ENCODE measurements at regions not wholly inside any gene's neighbourhood (a gene's known extent, or its start where the extent isn't known, plus 50 kb on each side); places are given as distances from the start of the nearest gene placed in this dataset.

DNA sequence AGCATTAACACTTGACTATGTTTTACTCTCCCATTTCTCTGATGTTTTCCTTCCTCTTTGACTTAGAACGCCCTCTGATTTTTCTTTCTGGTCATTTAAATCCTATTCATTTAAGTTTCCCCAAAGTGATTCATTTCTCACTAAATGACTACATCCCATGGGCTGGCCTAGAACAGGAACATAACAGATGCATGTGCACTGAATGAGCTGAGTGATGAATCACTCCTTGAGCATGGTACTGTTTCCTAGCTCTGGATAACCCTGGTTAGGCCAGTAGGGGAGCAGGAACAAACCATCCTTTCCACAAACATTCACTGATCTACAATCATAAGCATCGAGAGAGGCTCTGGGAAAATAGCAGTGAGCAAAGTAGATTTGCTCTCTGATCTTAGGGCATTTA, 221.9 kb upstream of the SETBP1 start:
- Histone ChIP-seq H3K27me3 (ENCODE audit: insufficient read depth, low read length) (no peaks in the 10 kb centered on the region), H2AFZ (ENCODE audit: low read depth, low read length) (no peak overlapping the region), H3K27ac (ENCODE audit: low read depth, low read length) (no peak overlapping the region), H3K79me2 (ENCODE audit: insufficient read depth, low read length) (no peaks in the 10 kb centered on the region), H3K4me2 (ENCODE audit: low read length) (no peak overlapping the region), H3K36me3 (ENCODE audit: insufficient read depth, low read length) (no peaks in the 10 kb centered on the region), H4K20me1 (ENCODE audit: insufficient read depth, low read length) (no peaks in the 10 kb centered on the region), H3K4me1 (ENCODE audit: insufficient read depth, low read length) (no peaks in the 10 kb centered on the region), H3K9ac (ENCODE audit: low read length) (no peak overlapping the region), H3K4me3 (ENCODE audit: insufficient read depth, low read depth, low read length) (no peak overlapping the region), H3K9me3 (ENCODE audit: insufficient read depth, low read depth, low read length) (no peaks in the 10 kb centered on the region)
- DNase-seq (ENCODE audit: low read depth) (peak; percentile 88), FAIRE-seq (peak; percentile 77)
- Mint-ChIP-seq H3K27ac (ENCODE audit: unreplicated experiment) (no peak overlapping the region), H3K9me3 (ENCODE audit: unreplicated experiment) (no peaks in the 10 kb centered on the region), H3K36me3 (ENCODE audit: low read depth, unreplicated experiment) (no peaks in the 10 kb centered on the region), H3K27me3 (ENCODE audit: low read depth, unreplicated experiment) (no peaks in the 10 kb centered on the region), H3K4me3 (ENCODE audit: unreplicated experiment) (no peak overlapping the region), H3K4me1 (ENCODE audit: low read depth, unreplicated experiment) (peaks cover 7% of the 10 kb centered on the region)
- TF ChIP-seq, protein P1, sequence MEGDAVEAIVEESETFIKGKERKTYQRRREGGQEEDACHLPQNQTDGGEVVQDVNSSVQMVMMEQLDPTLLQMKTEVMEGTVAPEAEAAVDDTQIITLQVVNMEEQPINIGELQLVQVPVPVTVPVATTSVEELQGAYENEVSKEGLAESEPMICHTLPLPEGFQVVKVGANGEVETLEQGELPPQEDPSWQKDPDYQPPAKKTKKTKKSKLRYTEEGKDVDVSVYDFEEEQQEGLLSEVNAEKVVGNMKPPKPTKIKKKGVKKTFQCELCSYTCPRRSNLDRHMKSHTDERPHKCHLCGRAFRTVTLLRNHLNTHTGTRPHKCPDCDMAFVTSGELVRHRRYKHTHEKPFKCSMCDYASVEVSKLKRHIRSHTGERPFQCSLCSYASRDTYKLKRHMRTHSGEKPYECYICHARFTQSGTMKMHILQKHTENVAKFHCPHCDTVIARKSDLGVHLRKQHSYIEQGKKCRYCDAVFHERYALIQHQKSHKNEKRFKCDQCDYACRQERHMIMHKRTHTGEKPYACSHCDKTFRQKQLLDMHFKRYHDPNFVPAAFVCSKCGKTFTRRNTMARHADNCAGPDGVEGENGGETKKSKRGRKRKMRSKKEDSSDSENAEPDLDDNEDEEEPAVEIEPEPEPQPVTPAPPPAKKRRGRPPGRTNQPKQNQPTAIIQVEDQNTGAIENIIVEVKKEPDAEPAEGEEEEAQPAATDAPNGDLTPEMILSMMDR (IDR thresholded peaks at IDR 0.05; ENCODE audit: insufficient read depth, low read depth, low read length): peak; percentile 14
- TF ChIP-seq EZH2 (IDR thresholded peaks at IDR 0.05; ENCODE audit: insufficient read depth, low read length): no peak

DNA sequence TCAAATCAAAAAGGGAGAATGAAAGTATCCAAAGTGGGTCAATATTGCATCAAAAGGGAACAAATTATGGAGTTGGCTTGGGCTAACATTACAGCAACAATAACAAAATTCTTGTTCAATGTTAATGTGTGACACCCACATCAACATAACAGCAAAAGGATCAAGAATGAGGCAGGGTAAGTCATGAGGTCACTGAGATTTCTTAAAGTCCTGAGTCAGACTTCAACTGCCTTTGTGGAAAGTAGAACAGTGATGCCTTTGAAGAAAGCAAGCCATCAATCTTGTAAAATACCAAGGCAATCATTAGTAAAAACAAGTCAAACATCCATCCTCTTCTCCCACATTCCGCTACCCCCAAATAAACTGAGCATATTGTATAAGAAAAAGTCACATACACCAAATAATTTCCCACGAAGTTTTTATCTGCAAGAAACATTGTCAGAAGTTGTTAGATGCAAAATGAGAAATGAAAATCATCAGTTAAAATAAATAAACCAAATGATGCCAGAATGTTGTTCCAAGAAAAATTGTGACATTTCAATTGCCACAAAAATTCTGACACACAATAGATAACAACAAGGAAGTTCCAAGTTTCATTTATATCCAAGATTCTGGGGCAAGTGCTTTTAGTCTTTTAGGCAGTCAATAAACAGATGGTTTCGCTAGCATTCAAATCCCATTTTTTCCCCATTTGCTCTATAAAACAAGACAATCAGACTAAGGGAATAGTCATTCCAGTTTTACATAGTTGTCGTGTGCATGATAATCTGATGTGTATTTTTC, 216.1 kb upstream of the SETBP1 start:
- Histone ChIP-seq H3K9ac (ENCODE audit: low read length) (no peak overlapping the region), H3K79me2 (ENCODE audit: insufficient read depth, low read length) (no peaks in the 10 kb centered on the region), H3K27ac (ENCODE audit: low read depth, low read length) (no peak overlapping the region), H4K20me1 (ENCODE audit: insufficient read depth, low read length) (no peaks in the 10 kb centered on the region), H2AFZ (ENCODE audit: low read depth, low read length) (no peak overlapping the region), H3K4me3 (ENCODE audit: insufficient read depth, low read depth, low read length) (no peak overlapping the region), H3K4me1 (ENCODE audit: insufficient read depth, low read length) (no peaks in the 10 kb centered on the region), H3K9me3 (ENCODE audit: insufficient read depth, low read depth, low read length) (no peaks in the 10 kb centered on the region), H3K36me3 (ENCODE audit: insufficient read depth, low read length) (no peaks in the 10 kb centered on the region), H3K4me2 (ENCODE audit: low read length) (peak overlapping the region; percentile 17), H3K27me3 (ENCODE audit: insufficient read depth, low read length) (no peaks in the 10 kb centered on the region)
- peak; percentile 78 for DNase-seq (ENCODE audit: low read depth)
- H3K4me1 Mint-ChIP-seq (ENCODE audit: low read depth, unreplicated experiment): peaks cover 14% of the 10 kb centered on the region
- no peak overlapping the region for H3K4me3 Mint-ChIP-seq (ENCODE audit: unreplicated experiment)
- H3K9me3 Mint-ChIP-seq (ENCODE audit: unreplicated experiment): no peaks in the 10 kb centered on the region
- H3K27me3 Mint-ChIP-seq (ENCODE audit: low read depth, unreplicated experiment): no peaks in the 10 kb centered on the region
- FAIRE-seq: no peak
- peak overlapping the region; percentile 2 for H3K27ac Mint-ChIP-seq (ENCODE audit: unreplicated experiment)
- TF ChIP-seq, protein P1 (IDR thresholded peaks at IDR 0.05; ENCODE audit: insufficient read depth, low read depth, low read length): no peak
- TF ChIP-seq EZH2 (IDR thresholded peaks at IDR 0.05; ENCODE audit: insufficient read depth, low read length): no peak
- no peaks in the 10 kb centered on the region for H3K36me3 Mint-ChIP-seq (ENCODE audit: low read depth, unreplicated experiment)

DNA sequence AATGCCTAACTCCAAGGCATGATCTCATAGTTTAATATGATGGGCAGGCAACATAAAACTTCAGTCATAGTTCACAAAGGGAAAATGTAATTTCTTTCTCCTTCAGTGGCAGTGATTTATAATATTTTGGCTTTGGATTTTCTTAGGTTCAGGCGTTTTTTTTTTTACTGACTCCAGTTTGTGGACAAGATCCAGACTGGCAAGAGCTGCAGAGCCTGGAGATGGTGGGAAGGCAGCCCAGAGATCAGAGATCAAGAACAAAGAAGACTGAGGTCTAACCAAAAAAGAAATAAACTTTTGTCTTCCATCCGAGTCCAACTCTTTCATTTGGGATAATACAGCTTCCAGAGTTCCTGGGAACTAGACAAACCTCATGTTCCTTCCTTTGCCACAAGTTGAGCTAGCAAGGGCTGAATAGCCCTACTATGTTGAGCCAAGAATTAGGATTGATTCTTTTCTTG, 215.3 kb upstream of the SETBP1 start:
- DNase-seq (ENCODE audit: low read depth) (peak; percentile 46), FAIRE-seq (no peak)
- Mint-ChIP-seq H3K4me1 (ENCODE audit: low read depth, unreplicated experiment) (peaks cover 14% of the 10 kb centered on the region), H3K27me3 (ENCODE audit: low read depth, unreplicated experiment) (no peaks in the 10 kb centered on the region), H3K9me3 (ENCODE audit: unreplicated experiment) (peaks cover 3% of the 10 kb centered on the region), H3K27ac (ENCODE audit: unreplicated experiment) (no peak overlapping the region), H3K4me3 (ENCODE audit: unreplicated experiment) (no peak overlapping the region), H3K36me3 (ENCODE audit: low read depth, unreplicated experiment) (no peaks in the 10 kb centered on the region)
- Histone ChIP-seq H3K9ac (ENCODE audit: low read length) (no peak overlapping the region), H3K4me3 (ENCODE audit: insufficient read depth, low read depth, low read length) (no peak overlapping the region), H4K20me1 (ENCODE audit: insufficient read depth, low read length) (no peaks in the 10 kb centered on the region), H3K36me3 (ENCODE audit: insufficient read depth, low read length) (no peaks in the 10 kb centered on the region), H3K27me3 (ENCODE audit: insufficient read depth, low read length) (no peaks in the 10 kb centered on the region), H3K79me2 (ENCODE audit: insufficient read depth, low read length) (no peaks in the 10 kb centered on the region), H3K9me3 (ENCODE audit: insufficient read depth, low read depth, low read length) (no peaks in the 10 kb centered on the region), H3K4me2 (ENCODE audit: low read length) (peak overlapping the region; percentile 17), H2AFZ (ENCODE audit: low read depth, low read length) (no peak overlapping the region), H3K4me1 (ENCODE audit: insufficient read depth, low read length) (no peaks in the 10 kb centered on the region), H3K27ac (ENCODE audit: low read depth, low read length) (no peak overlapping the region)
- TF ChIP-seq, protein P1 (IDR thresholded peaks at IDR 0.05; ENCODE audit: insufficient read depth, low read depth, low read length): no peak
- no peak for TF ChIP-seq EZH2 (IDR thresholded peaks at IDR 0.05; ENCODE audit: insufficient read depth, low read length)
